ENCODE measurements at regions not wholly inside any gene's neighbourhood (a gene's known extent, or its start where the extent isn't known, plus 50 kb on each side); places are given as distances from the start of the nearest gene placed in this dataset.
"Not testable (repeated sequence)": the region's sequence is repeated elsewhere in the genome, so short reads cannot be mapped to it uniquely, and the experiment has no call there.

DNA sequence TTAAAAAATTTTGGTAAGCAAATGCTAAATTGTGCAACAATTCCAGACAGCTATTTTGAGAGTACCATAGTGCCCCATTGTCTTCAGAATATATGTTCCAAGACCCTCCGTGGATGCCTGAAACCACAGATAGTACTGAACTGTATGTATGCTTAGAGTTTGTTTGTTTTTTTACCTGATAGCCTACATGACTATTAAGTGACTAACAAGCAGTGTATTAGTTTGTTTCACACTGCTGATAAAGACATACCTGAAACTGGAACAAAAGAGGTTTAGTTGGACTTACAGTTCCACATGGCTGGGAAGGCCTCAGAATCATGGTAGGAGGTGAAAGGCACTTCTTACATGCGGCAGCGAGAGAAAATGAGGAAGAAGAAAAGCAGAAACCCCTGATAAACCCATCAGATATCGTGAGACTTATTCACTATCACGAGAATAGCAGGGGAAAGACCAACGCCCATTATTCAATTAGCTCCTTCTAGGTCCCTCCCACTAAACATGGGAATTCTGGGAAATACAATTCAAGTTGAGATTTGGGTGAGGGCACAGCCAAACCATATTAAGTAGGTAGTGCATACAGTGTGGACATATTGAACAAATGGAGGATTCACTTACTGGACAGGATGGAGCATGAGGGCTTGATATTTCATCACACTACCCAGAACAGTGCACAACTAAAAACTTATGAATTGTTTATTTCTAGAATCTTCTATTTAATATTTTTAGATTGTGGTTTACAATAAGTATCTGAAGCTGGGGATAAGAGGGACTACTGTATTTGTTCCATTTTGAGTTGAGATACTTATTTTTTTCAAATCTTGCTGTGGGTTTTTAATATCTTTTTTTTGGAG, 78.5 kb downstream of the LHX9 start:
- H3K4me3 ChIP-seq (ENCODE audit: low read length) = no peak overlapping the region
- TF ChIP-seq, protein P1, sequence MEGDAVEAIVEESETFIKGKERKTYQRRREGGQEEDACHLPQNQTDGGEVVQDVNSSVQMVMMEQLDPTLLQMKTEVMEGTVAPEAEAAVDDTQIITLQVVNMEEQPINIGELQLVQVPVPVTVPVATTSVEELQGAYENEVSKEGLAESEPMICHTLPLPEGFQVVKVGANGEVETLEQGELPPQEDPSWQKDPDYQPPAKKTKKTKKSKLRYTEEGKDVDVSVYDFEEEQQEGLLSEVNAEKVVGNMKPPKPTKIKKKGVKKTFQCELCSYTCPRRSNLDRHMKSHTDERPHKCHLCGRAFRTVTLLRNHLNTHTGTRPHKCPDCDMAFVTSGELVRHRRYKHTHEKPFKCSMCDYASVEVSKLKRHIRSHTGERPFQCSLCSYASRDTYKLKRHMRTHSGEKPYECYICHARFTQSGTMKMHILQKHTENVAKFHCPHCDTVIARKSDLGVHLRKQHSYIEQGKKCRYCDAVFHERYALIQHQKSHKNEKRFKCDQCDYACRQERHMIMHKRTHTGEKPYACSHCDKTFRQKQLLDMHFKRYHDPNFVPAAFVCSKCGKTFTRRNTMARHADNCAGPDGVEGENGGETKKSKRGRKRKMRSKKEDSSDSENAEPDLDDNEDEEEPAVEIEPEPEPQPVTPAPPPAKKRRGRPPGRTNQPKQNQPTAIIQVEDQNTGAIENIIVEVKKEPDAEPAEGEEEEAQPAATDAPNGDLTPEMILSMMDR (IDR thresholded peaks at IDR 0.05; ENCODE audit: insufficient read depth, low read depth, low read length, missing control alignments) = no peak
- no peak for DNase-seq (ENCODE audit: low read depth)

DNA sequence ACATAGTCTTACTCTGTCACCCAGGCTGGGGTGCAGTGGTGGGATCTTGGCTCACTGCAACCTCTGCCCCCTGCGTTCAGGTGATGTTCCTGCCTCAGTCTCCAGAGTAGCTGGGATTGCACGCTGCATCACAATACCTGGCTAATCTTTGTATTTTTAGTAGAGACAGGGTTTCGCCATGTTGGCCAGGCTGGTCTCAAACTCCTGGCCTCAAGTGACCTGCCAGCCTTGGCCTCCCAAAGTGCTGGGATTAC, 79.0 kb downstream of the LHX9 start:
- DNase-seq (ENCODE audit: low read depth) = not testable (repeated sequence)

DNA sequence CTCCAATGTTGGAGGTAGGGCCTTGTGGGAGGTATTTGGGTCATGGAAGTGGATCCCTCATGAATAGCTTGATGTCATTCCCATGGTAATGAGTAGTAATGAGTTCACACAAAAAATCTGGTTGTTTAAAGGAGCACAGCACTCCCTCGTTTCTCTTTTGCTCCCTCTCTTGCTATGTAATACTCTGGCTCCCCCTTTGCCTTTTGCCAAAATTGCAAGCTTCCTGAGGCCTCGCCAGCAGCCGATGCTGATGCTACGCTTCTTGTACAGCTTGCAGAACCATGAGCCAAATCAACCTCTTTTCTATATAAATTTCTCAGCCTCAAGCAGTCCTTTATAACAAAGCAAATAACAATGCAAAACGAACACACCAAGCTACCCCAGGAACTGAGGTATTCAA, 80.9 kb downstream of the LHX9 start:
- DNase-seq (ENCODE audit: low read depth) = no peak
- TF ChIP-seq, protein P1 (IDR thresholded peaks at IDR 0.05; ENCODE audit: insufficient read depth, low read depth, low read length, missing control alignments) = no peak
- H3K4me3 ChIP-seq (ENCODE audit: low read length) = no peak overlapping the region

More for the DNA sequence above, 79.0 kb downstream of the LHX9 start:
- H3K4me3 ChIP-seq (ENCODE audit: low read length) = not testable (repeated sequence)

DNA sequence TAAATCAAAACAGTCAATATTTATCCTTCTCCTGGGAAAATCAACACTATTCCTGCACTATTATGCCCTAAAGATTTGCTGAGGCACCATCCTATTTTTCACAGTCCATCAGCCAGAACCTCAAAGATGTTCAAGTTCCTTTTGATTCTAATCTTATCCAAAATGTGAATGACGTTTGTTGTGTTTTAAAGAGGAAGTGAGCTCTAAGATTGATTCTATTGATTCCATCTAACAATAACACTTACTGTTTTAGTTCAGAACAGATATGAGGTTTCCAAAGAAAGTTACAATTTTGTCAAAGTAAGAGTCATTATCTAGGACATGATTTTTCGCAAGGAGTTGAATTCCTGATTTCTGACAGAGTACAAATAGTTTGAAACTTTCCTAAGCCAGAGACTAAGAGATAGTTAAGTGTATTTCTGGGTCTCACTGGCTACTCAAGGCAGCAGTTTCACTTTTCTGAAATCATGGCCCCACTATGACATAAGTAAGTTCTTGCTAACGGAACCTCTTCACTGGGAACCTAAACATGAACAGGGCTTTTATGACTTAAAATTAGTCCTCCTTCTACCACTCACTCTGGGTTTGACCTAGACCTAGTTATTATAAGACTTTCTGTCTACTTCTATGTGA, 84.7 kb downstream of the LHX9 start:
- no peak for DNase-seq (ENCODE audit: low read depth)
- no peak overlapping the region for H3K4me3 ChIP-seq (ENCODE audit: low read length)
- TF ChIP-seq, protein P1 (IDR thresholded peaks at IDR 0.05; ENCODE audit: insufficient read depth, low read depth, low read length, missing control alignments) = no peak

DNA sequence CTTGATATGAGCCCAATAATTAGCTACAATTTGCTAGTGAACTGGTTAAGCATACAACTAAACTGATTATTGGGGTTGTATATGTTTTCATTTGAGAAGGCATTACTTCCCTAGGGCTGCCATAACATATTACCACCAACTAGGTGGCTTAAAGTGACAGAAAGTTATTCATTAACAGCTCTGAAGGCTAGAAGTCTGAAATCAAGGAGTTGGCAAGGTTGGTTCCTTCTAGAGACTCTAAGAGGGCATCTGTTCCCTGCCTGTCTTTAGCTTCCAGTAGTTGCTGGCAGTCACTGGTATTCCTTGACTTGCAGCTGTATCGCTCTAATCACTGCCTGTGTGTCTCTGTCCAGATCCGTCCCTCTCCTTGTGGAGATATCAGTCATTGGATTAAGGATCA, 86.3 kb downstream of the LHX9 start:
- no peak for DNase-seq (ENCODE audit: low read depth)
- H3K4me3 ChIP-seq (ENCODE audit: low read length) = no peak overlapping the region
- TF ChIP-seq, protein P1 (IDR thresholded peaks at IDR 0.05; ENCODE audit: insufficient read depth, low read depth, low read length, missing control alignments) = no peak

DNA sequence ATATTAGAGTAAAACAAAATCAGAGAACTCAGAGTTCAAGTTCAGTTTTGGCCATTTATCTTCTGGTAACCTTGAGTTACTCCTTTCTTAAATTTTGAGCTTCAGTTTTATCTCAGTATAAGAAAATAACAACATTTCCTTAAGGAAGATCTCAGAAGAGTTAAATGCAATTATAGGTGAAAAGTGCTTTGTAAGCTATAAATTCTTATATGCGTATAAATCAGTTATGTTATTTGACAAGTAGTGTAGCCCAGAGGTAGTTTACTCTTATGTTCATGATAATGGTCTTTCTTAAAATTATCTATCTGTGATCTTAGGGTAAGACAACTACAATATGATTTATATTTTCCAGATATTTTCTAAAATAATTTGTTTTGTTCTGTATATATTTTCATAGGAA, 89.8 kb downstream of the LHX9 start:
- H3K4me3 ChIP-seq (ENCODE audit: low read length) = no peak overlapping the region
- no peak for DNase-seq (ENCODE audit: low read depth)
- TF ChIP-seq, protein P1 (IDR thresholded peaks at IDR 0.05; ENCODE audit: insufficient read depth, low read depth, low read length, missing control alignments) = no peak

DNA sequence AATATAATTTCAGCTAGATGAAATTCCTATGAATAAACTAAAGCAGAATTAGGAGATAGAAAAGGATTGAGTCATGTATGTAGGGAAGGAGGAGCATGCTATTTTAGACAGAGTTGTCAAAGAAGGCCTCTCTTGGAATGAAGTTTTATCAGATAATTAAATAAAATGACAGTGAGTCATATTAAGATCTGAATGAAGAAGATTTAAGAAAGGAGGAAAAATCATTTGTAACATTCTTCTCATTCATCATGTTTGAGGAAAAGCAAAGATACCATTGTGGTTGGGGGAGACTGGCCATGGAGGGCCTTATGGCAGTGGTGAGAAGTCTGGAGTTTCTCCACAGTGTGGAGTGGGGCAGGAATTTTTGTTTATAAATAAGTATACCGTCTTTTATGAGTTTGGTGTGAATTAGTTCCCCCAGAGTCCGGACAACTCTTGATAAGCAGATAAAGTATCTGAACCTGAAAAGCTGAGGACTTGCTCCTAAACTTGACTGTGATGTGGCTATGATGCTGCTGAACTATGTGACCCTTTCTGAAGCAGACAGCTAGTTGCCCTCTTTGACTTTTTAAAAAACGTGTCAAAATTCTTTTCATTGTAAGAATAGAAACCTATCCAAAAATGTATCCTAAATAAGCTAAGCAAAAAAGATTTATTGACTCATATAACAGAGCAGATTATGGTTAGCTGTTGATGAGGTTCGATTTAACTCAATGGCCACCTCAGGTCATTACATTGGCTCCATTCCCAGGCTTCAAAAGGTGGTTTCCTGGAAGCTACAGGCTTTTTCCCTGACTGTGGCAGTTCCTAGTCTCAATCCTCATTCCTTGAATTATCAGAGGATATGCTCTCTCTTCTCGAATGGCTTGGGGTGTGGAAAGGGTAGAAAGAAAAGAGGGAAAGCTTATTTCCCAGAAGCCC, 90.8 kb downstream of the LHX9 start:
- TF ChIP-seq, protein P1 (IDR thresholded peaks at IDR 0.05; ENCODE audit: insufficient read depth, low read depth, low read length, missing control alignments) = no peak
- no peak overlapping the region for H3K4me3 ChIP-seq (ENCODE audit: low read length)
- DNase-seq (ENCODE audit: low read depth) = no peak

All from epithelial cell of esophagus (primary cell).